NCI-H1930 (cell line): ENCODE measurements at regions not wholly inside any gene's neighbourhood (a gene's known extent, or its start where the extent isn't known, plus 50 kb on each side); places are given as distances from the start of the nearest gene placed in this dataset.
"Not testable (repeated sequence)": the region's sequence is repeated elsewhere in the genome, so short reads cannot be mapped to it uniquely, and the experiment has no call there.

Source experiments
- DNase-seq, 2 experiments: peaks; one replicate each; lab custom pipeline; 2025; lab: John Stamatoyannopoulos, UW

DNA sequence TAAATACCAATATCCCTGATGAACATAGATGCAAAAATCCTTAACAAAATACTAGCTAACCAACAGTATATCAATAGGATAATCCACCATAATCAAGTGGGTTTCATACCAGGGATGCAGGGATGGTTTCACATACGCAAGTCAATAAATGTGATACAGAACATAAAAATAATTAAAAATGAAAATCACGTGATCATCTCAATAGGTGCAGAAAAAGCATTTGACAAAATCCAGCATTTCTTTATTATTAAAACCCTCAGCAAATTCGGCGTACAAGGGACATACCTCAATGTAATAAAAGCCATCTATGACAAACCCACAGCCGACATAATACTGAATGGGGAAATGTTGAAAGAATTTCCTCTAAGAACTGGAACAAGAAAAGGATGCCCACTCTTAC lies 793.5 kb downstream of the NR4A2 start:
- DNase-seq, result not testable (repeated sequence)

DNA sequence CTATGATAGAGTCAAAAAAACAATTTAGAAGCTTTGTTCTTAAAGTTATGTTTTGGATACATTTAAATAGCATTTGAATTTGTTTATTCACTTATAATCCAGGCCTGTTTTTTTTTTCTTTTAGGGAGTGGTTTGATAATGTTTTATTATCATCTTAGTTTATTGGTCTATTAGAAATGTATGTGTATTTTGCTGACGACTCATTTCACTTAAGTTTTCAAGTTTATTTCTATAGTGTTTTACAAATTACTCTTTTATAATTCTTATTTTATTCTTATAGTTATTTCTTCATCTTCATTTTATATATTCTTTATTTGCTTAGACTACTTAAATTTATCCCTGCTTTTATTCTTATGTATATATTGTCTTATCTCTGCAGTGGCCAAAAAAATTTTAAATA lies 804.5 kb downstream of the NR4A2 start:
- no peak for DNase-seq

DNA sequence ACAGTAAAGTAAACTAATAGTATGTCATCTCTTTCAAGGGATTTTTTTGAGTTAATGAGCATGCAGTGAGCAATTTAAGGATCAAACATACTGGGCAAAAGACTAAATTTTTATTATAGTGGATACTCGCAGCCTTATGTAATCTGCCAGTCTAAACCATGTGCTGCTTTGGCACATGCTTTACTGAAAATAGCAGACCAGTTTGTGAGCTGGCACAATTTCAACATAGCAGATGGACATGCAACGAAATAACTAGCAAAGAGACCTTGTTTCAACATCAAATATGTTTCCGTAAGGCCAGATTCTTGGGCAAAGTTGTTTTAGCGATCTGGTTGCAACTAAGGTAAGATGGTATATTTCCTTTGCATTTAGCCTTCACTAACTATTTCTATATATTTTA lies 807.3 kb downstream of the NR4A2 start:
- no peak for DNase-seq

DNA sequence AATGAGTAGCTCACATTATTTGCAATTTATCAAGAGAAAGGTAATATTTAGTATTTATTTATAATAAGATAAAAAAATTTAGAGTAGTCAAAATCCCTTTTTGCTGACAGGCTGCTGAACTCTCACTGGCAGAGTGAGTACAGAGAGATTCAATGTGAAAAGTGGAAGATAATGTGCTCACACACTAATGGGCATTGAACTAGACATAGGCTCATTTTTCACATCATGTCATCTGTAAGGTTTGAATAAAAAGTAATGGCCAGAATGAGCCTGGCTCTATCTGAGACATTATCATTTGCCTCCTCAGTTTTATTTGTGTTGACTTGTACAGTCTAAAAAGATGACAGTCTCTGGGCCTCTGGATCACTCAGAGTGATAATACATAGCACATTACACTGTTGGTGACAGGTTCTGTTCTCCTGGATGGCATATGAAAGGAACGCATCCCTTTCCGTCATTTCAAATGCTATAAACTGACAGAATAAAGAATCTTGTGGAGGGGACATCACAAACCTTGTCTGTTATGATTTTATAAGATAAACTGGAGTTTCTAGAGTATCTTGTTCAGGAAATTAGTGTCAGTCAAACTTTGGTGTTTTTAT lies 812.9 kb downstream of the NR4A2 start:
- no peak for DNase-seq

DNA sequence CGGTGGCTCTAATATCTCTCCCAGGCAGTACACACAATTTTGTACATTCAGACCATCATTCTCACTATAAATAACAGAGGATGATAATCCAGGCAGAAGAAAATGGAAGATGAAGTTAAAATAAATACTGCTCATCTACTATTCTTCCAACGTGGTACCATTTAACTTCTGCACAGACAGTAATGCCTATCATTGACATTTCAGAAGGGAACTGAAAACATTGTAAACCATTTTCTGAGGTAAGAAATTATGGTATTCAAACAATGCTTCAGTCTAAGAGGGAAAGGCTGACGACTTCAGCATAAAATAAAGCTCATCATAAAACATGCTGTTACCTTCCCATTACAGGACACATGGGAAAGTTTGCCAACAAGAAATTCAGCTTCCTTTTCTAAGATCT lies 814.4 kb downstream of the NR4A2 start:
- no peak for DNase-seq

DNA sequence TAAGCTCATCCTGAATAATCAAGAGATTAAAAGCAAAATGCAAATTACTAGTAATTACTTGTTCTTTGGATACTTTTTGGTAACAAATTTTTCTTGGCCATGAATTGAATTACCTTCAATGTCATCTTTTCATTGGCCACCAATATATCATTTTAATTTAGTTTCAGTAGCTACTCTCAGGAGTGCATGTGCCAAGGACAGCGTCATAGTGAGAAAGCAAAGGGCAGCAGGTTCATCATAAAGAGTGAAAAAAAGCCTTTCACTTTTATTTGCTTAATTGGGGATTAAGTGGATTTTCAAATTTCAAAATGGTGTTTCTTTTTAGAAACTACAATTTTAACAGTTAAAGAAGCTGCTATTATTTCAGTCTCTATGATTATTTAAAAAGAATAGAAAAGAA lies 815.2 kb downstream of the NR4A2 start:
- DNase-seq, result no peak

DNA sequence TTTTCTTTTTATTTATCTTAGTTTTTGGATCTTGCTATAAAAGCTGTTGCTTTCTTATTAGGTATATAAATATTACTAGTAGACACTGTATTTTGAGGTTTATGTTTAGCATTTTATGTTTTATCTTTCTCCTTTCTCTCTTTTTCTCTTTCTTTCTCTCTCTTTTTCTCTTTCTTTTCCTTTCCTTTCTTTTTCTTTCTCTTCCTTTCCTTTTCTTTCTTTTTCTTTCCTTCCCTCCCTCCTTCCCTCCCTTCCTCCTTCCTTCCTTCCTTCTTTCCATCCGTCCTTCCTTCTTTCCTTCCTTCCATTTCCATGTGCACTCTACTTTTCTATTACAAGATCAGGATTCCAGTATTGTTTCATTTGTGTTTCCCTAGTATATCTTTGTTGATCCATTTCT lies 814.8 kb downstream of the KCNJ3 start:
- DNase-seq, result no peak

DNA sequence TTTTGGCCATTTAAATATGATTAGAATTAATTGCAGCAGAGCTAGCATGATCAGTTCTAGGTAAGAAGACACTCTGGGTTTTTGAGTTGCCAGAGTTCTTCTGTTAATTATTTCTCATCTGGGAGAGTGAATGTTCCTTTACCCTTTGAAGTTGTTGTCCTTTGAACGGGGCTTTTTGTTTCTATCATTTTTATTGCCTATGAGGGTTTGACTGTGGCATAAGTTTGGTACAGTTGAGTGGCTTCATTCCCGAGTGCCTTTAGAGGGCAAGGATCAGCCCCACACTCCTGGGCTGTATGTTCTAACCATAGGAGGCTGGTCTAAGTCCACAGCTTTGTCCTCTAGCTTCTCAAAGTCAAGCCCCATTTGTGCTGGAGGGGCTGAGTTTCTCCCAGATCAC lies 804.3 kb downstream of the KCNJ3 start:
- no peak for DNase-seq

DNA sequence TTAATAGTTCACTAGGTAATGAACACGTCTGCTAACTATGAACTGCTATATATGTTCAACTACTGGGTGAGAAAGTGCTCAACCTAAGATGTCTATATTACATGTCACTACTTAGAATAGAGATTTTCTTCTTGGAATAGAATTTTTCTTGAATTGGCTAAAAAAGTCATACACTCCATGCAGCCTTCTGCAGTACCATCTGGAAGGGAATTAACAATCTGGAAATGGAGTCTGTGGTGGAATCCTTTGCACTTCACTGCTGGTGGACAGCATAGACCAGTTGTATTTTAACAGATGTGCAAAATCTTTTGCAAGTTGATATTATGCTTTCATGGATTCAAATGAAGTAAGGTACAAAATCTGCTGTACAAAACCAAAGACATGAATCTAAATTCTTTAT lies 799.6 kb downstream of the KCNJ3 start:
- DNase-seq, result no peak

DNA sequence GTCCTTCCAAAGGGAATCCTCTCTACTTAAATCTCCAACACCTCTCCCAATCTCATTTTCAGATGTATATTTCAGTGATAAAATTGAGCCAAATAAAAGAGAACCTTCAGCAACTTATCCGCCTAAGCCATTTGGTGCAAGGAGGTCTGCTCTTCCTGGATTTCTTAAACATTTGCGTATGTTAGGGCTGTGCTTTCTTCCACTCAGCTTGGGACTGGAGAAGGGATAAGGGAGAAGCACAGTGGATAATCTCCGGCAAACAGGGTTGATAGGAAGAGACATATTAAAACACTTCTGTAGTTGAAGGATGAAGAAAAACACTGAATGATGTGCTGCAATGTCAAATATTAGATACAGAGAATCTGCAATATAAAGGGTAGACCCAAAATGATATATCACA lies 796.2 kb downstream of the KCNJ3 start:
- DNase-seq, result no peak

DNA sequence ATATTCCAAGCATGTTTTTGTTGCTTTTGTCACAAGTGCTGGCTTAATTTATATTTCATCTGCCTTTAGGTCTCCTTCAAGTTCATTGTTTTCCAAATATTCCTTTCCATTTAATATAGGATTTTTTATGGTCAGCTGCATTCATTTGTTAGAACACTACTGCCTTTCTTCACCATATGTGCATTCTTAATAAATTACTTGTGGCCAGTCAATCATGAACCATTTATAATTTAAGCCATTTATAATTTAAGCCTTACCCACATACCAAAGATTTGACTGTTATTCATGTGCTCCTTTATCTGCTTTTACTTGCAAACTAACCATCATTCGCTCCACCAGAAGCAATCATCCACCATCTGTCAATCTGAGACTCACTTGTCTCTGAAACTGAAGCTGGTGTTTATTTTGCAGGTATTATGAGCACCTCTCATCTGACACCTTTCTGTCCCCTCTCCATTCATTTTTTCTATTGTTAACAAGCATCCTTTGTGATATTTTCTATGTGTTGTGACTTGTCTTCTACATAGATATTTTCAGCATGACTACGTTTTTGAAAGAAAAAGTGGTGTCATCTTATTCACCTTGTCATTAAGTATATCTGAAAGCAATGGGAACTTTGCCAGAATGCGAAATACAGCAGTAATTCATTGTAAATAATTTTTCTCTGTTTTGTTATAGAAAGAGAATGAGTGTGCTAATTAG lies 786.8 kb downstream of the KCNJ3 start:
- no peak for DNase-seq

DNA sequence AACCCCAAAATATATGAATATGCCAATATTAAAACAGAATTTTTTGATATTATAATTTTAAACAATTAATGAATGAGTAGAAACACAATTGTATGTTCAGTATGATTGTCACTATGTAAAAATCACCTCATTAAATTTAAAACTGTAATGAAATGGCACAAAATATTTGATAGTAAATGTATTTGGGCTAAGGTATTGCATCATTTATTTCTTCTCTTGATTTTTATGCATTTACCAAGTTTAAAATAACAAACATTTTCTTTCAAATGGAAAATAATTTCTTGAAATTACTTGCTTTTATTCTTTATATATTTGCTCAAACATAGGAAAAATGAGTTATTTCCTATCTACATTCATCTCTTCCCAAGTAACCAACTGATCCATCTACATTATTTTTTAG lies 782.6 kb downstream of the KCNJ3 start:
- DNase-seq, result no peak

DNA sequence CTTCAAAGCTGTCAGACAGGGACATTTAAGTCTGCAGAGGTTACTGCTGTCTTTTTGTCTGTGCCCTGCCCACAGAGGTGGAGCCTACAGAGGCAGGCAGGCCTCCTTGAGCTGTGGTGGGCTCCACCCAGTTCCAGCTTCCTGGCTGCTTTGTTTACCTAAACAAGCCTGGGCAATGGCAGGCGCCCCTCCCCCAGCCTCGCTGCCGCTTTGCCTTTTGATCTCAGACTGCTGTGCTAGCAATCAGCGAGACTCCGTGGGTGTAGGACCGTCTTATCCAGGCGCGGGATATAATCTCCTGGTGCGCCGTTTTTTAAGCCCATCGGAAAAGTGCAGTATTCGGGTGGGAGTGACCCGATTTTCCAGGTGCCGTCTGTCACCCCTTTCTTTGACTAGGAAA lies 773.5 kb downstream of the KCNJ3 start:
- DNase-seq, result not testable (repeated sequence)

DNA sequence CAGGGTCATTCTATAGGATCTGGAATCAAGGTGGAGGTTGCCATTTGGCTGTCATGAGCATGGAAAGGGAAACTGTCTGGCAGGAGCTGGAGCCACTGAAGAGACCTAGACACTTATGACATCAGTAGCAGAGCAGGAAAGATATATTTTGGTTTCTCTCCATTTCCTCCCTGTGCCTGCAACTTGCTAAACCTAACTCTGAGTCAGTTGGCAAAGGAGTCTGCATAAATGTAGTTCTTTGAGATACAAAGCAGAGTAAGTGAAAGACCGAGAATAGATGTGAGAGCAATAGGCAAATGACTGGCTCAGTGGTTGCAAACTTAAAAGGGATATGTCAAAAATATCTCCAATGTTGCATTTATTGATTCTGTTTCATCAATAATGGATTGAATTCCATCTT lies 757.7 kb downstream of the KCNJ3 start:
- no peak for DNase-seq

DNA sequence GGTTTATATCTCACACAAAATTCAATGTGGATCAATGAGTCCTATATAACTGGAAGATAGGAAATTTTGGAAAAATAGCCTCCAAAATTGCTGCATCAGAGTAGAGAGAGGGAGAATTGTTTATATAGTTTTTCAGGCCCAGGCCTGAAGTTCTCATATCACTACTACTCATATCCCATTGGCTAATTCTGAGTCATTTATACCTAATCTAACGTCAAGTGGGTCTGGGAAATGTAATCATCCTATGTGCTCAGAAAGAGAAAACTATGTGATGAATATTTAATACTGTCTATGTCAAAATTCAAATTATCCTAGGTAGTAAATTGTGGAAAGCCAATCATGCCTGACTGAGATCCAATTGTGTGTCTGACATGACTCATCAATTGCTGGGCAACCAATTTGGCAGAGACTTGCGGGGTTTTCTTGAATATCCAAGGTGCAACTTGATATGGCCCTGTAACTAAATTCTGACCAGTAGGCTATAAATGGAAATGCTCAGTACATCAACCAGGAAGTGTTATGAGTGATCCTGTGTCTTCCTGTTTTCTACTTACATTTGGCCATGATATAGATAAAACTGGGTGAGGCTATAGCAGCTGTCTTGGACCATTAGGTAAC lies 744.4 kb downstream of the KCNJ3 start:
- DNase-seq, result no peak

DNA sequence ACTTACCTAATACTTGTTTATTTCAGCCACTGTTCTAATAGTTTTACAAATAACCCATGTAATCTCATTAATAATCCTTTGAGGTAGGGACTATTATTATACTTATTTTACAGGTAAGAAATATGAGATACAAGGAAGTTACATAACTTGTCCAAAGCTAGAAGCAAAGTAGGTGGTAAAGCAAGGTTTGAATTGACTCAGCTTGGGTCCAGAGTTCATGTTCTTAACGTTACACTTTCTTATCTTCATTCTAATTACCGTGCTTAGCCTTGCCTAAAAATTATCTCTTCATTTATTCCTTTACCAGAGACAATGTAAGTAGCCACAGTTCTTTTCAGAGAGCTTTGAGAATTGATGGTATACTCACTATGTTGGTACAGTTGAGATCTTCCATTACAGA lies 743.6 kb downstream of the KCNJ3 start:
- DNase-seq, result no peak

DNA sequence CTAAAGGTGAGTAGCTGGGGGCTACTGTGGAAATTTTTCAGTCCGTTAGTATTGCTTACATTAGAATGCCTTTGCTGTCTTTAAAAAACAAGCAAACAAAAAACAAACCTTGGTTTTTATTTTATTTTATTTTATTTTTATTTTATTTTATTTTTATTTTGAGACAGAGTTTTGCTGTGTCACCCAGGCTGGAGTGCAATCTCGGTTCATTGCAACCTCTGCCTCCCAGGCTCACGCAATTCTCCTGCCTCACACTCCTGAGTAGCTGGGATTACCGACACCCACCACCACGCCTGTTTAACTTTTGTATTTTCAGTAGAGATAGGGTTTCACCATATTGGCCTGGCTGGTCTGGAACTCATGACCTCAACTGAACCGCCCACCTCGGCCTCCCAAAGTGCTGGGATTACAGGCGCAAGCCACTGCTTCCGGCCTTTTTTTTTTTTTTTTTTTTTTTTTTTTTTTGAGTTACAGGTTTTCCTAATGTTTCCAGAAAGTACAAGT lies 732.6 kb downstream of the KCNJ3 start:
- no peak for DNase-seq

DNA sequence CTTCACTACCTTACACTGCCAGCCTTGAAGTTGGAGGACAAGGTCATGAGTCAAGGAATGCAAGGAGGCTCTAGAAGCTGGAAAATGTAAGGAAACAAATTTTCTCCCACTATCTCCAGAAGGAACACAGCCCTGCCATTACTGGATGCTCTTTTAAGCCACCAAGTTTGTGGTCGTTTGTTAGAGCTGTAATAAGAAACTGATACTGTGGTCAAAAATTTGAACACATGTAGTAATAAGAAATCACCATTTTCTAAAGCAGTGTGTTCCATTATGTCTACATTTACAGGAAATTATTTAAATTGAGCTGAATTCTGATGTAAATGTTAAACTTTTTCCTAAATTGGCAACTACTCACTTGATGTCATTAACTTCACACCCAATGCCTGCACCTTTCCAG lies 729.0 kb downstream of the KCNJ3 start:
- DNase-seq, result no peak

DNA sequence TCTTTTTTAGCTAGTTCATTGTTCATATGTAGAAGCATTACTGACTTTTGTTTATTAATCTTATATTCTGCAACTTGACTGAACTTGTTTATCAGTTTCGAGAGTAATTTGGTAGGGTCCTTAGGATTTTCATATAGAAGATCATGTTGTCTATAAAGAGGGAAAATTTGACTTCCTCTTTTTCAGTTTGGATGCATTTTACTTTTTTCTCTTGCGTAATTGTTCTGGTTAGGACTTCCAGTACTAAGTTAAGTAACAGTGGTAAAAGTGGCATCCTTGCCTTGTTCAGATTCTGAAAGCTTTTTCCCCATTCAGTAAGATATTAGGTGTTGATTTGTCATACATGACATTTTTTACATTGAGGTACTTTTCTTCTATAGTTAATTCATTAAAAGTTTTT lies 726.0 kb downstream of the KCNJ3 start:
- no peak for DNase-seq

DNA sequence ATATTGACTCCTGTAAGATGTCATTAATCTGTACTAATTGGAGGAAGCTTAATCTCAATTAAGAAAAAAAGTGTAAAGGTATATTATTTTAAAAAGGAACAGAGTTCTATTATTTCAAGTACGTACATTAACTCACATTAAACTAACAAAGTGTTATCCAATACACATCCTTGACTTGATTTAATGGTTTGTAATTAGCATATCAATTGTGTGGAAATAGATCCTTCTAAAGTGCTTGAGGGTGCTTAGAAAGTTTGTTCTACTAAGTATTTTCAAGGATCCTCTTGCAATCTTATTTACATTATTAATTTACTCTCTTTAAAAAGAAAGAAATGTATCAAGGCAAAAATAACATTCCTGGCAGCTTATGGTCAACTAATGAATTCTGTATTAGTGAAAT lies 720.3 kb downstream of the KCNJ3 start:
- DNase-seq, result no peak

DNA sequence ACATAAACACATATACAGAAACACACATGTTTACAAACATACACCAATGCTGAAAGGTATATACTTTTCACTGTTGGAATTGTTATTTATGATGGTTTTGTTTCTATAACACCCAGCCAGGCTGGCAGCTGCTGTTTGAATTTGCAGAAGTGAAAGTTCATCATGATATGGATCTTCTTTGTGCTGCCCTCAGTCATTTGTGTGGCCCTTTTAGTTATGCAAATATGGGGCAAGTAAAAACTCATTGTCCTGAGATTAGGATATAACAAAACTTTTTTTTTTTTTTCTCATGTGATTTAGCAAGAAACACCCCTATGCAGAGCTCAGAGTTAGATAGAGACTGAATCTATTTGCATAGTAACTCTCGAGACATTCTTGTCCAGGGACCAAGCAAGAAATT lies 714.1 kb downstream of the KCNJ3 start:
- no peak for DNase-seq

DNA sequence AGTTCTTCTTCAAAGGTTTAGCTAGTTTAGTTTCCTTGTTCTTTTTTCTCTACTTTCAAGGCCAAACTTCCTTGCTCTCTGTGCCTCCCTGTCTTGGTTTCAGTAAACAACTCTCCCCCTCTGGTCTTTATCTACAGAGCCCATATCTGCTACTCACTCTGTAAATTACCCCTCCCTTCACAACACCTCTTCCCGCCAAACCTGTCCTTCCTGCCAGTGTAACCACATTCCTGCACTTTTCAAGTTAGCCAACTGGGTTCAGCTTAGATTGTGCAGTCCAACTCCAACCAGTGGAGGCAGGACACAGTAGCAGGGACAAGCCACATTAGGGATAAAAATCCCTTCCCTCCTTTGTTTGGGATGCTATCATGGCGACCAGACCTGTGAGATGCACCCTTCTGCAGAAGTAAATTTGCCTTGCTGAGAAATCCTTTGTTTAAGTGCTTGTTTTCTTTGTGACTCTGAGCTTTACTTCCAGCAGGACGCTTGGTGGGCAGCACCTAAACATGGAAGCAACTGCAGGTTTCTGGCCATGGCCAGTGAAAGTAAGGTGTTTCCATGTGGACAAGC lies 706.0 kb downstream of the KCNJ3 start:
- DNase-seq, result no peak

DNA sequence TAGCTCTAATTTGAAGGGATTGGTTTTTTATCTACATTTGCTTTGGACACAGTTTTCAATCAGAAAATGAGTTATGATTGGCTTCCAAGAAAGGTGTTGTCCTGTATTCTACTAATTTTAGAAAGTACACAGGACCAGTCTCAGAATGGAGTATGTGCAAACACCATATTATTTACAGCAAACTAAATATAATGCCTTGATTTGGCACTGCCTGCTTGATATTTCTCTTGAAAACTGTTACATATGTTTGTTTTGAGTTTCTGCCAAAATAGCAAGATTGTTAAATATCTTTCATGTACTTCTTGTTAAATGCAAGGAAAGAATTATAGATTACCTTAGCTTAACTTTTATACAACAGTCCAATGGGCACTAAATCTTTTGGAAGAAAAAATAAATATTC lies 694.9 kb downstream of the KCNJ3 start:
- DNase-seq, result no peak
